Head of caudate nucleus (tissue), 42 donors: ENCODE measurements at regions not wholly inside any gene's neighbourhood (a gene's known extent, or its start where the extent isn't known, plus 50 kb on each side); places are given as distances from the start of the nearest gene placed in this dataset.

Source experiments
- DNase-seq, 42 donors: peaks; one replicate each; pipeline versions ENCODE4 v3.0.0 to v3.0.0-alpha.2; 2020 to 2021; ENCODE audit warnings: mixed read lengths in 7 of 42
- intact Hi-C: fragments of 100-400 bp; cut with DNase I; formaldehyde crosslinking; loops from one replicate; pipeline ENCODE4 v1.15.0; 2022

DNA sequence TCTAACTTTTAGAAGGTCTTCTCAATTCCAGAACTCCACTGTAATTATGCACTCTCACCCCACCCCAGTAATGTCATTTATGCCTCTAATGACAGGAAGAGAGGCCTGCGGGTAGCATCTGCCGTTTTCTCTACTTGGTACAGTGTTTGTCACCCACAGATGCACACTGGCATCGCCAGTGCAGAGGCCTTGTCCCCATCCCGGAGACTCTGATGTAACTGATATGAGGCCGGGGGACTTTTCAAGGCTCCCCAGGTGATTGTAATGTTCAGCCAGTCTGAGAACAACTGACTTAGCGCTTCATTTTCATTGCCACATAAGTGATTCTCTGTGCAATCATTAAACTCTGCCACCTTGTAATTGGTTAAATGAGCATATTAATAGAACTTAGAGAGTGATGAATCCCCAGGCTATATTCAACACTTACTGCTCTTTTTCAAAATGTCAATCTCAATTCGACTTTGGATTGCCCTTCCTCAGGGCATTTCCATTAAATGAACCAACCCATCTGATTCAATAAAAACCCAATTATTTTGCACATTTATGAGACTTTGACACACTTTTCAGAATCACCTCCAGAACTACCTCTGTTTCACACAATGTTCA lies 113.2 kb downstream of the HERPUD2 start:
- intact Hi-C loops: no loop called here

DNA sequence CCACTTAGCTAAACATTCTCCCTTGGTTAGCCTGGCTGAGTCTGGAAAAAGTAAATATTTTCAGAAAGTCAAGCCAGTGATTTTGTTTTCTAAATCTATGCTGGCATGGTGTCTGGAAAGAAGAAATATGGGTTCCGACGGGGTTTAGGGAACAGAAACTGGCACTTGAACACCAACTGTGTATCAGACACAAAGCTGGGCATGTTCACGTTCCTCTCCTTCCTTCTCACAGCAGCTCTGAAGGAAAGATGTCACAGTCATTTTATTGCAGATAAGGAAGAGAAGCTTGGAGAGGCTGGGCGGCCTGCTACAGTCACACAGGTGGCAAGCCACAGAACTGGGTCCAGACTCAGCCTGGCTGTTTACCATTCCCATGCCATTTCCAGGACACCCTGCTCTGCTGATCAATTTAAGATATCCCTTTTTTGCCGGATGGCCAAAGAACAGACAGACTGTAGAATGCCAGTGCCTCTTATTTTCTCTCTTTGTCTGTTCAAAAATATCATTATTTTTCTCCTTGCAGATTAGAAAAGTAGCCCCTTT lies 118.8 kb downstream of the HERPUD2 start:
- DNase-seq: peak in 11 of 42 donors; percentile 4 to 46 (median 17)
- intact Hi-C loops: no loop called here

More for the DNA sequence above, 113.2 kb downstream of the HERPUD2 start:
- DNase-seq: no peak

DNA sequence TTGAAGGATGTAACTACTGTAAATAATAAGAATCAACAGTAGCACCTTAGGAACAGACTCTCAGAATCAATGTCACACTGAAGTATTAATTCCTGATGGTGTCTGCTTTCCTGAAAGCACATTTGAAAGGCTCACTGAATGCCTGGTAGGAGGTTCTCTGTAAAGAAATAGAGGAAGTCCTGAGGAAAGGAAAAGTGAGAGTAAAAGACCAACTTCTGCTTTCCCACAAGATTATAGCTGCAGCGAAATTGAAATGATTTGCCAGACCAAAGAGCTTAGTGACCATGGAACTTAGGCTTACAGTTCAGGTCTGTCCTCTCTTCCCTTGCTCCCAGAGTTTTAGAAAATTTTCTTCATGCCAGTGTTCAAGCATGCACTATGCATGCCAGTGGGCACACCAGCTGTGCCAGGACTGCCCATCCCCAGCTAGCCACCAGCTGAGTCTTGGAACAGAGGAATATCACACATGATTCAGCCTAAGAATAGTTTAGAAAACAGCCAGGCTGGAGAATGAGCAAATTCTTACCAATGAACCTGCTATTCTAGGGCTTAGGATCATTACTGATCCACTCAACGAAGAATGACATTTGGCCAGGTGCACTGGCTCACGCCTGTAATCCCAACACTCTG lies 123.2 kb downstream of the HERPUD2 start:
- DNase-seq: no peak
- intact Hi-C loops: no loop called here

DNA sequence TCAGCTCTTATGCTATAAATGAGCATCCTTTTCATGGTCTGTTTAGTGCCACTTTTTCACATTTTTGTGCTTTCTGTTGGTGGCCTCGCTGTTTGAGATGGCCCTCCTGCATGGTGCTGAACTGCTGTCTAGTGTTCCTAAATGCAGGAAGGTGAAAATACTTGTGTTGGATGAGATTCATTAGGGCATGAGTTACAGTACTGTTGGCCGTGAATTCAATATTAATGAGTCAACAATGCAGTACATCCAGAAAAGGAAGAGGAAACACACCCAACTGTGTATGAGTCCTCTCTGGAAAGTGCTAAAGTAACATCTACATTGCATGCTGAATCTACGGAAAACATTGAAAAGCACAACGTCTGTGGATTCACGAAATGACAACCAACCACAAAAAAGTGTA lies 124.0 kb downstream of the HERPUD2 start:
- intact Hi-C loops: no loop called here
- no peak for DNase-seq

DNA sequence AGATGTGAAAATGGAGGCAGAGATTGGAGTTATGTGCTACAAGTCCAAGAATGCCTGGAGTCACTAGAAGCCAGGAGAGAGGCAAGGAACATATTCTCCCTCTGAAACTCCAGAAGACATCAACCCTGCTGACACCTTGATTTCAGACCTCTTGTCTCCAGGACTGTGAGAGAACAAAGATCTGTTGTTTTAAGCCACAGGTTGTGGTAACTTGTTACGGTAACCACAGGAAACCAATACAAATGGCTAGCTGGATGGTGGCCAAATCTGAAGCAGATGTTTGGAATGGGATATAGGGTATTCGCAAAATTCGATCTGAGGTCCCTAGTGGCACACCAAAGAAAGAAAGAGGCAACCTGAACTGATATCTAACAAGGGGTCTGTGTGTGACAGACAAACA lies 129.0 kb downstream of the HERPUD2 start:
- intact Hi-C loops: no loop called here

DNA sequence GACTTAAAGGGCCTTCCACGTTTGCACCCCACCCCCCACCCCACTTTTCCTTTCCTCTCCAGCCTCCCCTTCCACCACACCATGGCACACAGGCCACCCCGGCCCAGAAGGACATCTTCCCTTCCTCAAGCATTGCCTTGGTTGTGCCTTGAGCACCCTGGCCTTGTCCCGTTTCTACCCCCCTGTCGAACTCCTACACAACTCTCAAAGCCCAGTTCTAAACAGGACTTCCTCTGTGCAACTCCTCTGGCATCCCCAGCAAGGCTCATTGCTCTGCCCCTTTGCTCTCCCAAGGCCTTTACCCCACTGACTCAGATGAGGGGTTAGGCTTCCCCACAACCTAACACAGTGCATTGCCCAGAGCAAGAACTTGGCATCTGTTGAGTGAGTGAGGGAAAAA lies 136.1 kb downstream of the HERPUD2 start:
- intact Hi-C loops: no loop called here
- DNase-seq: no peak

More for the DNA sequence above, 129.0 kb downstream of the HERPUD2 start:
- no peak for DNase-seq

DNA sequence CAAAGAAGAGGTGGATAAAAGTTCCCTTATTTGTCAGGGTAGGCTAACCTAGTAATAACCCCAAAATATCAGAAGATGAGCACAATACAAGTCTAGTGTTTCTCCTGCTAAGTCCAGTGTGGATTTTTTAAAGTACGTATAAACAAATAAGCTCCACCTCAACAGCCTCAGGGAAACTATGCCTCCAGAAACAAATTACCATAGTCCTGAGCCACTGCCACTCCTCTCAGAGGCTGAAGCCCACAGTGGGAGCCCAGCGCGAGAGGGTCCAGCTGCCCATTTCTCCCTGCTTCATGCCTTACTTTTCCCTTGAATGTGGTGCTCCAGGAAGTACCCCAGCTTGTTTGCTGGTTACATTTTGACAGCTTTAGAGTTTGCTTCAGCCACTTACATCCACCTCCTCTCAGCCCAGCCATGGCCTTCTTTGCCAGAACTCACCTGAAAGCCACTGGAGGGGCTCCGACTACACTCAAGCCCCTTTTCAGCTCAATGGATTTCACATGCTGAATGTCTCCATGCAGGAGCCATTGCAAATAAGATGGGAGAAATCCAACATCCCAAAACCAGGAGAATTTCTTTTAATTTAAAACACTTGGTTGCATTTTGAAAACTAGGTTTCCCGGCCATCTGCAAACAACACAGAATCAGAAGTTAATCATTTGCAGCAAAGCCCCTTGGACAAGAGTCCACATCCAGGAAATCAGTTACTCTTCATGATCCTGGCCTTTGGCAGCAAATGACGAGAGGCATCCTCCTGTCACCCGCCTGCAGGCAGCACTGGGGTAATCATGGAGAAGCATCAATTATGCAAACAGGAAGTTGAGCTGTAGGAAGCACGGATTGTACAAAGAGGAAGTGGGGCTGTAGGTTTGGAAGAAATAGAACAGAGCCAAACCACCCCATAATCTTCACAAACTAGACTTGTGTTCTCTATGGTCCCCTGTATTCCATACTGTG lies 138.1 kb downstream of the HERPUD2 start:
- DNase-seq: no peak
- intact Hi-C loops: no loop called here

DNA sequence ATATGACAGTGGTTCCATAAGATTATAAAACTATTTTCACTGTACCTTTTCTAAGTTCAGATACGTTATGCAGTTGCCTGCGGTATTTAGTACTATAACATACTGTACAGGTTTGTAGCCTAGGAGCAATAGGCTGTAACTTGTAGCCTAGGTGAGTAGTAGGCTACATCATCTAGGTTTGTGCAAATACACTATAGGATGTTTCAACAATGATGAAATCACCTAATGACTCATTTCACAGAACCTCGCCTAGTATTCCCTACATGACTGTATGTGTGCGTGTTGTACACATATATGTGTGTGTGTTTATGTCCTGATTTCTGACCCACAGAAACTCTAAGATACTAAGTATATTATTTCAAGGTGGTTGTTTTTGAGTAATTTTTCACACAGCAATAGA lies 139.0 kb downstream of the HERPUD2 start:
- no peak for DNase-seq
- intact Hi-C loops: no loop called here

DNA sequence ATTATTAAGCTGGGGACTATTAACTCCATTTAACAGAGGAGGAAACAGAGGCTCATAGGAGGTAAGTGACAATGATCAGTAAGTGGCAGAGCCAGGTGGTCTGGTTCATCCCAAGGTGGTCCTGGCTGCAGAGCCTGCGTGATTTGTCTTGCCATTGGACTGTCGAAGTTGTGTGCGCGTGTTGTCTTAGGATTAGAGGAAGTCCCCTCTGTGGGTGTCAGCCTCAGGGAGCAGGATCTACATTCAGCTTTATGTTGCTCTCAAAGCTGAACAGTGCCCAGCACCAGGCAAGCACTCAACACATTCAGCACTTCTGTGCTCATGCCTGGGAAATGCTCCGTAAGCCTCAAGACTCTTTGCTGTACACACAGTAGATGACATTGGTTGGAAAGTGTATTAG lies 139.5 kb downstream of the HERPUD2 start:
- DNase-seq: no peak
- intact Hi-C loops: no loop called here

DNA sequence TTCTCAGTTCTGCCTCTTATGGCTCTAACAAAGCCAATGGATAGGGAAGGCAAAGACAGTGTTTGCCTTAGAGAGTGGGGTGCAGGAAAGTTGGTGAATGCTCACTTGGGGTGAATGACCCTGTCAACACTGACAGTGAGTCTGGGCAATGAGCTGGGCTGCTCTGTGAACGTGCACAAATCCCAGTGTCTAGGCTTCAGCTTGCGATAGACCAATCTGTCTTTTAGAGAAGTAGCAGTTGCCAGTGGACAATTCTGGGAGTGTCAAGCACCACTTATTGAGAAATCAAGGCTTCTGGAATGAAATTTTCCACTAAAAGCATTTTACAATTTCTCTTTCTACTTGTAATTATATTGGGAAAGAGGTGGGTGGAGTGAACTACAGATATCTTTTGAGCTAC lies 141.4 kb downstream of the HERPUD2 start:
- no peak for DNase-seq
- intact Hi-C loops: no loop called here

DNA sequence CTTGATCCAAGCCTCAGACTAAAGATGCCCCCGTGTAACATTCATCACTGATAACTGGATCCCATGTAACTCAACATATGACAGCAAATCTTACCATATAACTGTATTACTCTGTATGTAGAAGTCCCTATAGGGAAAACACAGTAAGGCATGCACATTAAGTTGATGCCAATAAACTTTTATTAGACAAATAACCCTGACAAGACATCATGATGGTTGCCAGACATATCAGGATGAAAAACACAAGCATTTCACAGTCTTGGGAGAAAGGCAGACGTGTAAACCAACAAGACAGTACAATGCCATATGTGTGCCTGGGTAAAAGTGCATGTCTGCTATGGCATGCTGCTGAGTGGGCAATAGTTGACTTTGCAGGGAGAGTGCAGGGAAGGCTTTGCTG lies 142.2 kb downstream of the HERPUD2 start:
- intact Hi-C loops: no loop called here

DNA sequence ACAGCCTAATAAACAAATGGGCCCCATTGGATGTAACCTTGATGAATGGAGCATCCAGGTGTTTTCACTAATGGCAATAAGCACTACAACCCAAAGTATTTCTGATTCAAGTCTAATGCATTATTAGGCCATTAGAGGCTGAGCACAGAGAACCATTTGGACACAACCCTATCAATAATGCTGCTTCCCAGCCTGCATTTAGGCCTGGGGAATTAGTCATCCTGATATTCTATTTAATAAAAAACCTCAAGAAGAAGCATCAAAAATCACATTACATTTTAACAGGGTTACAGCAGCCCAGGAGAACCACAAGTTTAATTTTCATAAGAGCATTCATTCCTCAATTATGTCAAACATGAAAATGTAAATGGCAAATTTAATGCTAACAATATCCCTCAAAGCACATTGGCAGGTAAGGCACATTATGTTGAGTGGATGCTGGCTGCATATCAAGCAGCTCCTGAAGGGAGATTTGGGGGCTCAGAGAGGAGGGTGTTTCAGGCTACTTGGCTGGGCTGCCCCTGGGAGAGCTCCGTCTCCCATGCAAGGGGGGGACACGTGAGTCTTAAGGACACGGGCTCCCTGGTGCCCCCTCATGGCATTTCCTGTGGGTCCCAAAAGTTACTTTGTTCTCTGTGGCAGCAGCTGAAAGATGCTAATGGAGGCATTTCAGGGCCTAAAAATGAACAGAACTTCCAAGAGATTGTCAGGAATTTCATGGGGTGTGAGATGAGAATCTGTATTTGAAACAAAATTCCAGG lies 143.4 kb downstream of the HERPUD2 start:
- intact Hi-C loops: no loop called here
- peak in 1 of 42 donors; percentile 32 for DNase-seq

More for the DNA sequence above, 142.2 kb downstream of the HERPUD2 start:
- DNase-seq: no peak

DNA sequence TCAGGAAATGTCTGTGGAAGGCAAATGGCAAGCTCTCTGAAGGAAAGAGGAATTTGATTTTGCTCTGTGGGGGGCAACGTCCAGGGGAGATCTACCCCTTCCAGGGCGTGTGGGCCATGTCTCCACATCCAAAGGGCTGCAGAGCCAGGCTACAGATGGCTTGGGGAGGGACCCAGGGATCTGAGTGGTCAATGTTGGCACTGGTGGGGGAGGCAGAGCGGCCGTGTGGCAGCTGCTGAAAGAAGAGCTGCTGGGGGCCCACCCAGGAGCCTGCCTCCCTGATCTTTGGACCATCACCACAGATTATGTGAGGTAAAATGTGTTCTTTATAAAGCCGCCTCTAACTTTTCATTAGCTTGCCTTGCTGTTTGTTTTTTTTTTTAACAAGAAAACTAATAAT lies 144.1 kb downstream of the HERPUD2 start:
- peak in 1 of 42 donors; percentile 4 for DNase-seq
- intact Hi-C loops: no loop called here

DNA sequence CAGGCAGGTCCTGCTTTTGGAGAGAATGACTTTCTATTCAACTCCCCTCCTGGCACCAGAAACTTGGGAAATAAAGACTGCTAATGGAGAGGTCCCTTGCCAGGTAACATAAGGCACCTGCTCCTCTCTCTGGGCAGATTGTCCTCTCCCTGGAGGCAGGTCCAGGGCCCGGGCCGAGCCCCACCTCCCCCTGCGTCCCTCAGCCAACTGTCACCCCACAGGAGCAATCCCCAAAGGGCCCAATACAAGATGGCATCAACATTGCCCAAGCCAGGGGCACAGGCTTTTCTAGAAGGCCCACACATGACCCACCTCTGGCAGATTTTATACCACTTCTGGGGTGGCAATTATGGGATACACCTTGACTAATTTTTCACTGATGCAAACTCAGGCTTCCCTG lies 145.2 kb downstream of the HERPUD2 start:
- no peak for DNase-seq
- intact Hi-C loops: no loop called here

DNA sequence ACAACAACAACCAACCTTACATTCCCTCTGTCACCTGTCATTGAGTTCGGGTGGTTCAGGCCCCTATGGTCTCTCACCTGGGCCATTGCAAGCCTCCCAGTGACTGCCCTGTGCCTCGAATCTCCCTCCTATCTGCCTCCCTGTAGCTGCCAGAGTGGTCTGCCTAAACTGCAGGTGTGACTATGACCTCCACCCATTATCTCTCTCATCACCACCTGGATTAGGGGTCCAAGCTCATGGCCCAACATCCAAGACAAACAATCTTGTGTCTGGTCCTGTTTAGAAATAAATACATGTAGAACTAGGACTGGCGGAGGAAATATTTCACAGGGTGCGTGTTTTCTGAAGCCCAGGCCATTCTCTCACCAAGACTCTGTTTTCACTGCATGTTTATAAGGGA lies 146.6 kb downstream of the HERPUD2 start:
- no peak for DNase-seq
- intact Hi-C loops: no loop called here

DNA sequence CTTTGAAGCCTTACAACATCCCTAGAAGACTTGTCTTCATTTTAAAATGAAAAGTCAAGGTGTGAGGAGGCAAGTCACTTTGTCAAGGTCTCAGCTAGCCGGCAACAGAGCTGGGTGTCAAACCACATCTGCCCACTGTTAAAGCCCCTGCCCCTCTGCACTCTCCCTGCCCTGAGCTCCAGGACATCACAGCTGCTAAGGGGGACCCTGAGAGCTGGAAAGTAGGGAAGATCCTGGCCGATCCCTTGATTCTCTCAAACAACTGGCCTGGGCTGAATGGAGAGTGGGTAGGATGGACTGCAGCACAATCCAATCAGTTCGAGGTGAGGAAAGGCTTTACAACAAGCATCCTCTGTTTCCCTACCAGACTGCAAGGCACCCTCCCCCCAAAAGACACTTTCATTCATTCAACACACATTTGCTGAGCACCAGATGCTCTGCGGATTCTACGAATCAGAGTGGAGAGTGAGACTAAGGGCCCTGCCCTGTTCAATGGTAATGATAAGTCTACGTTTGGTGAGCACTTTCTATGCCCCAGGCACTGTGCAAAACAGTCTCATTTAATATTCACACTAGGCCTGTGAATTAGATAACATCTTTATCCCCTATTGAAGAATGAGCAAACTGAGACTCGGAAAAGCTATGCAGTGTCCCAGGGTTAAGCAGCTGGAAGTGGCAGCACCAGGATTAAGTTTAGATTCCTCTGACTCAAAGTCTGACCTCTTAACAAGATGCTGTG lies 148.1 kb downstream of the HERPUD2 start:
- no peak for DNase-seq
- intact Hi-C loops: no loop called here

DNA sequence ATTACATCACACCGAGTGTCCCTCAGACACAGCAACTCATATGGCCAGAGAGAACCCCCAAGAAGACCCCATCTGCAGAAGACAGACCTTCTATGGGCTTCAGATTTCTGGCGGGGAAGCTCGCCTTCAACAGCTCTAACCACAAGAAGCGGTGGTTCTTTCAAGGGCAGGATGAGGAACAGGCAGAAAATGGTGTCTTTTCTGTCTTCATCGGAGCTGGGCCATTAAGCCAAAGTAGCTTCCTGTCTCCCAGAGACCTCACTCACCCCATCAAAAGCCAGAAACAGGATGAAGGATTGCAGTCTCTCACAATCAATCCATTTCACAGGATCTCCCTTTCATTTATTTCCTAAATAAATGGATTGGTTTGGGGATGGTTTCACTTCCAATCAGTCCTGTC lies 149.1 kb downstream of the HERPUD2 start:
- intact Hi-C loops: no loop called here
- no peak for DNase-seq

DNA sequence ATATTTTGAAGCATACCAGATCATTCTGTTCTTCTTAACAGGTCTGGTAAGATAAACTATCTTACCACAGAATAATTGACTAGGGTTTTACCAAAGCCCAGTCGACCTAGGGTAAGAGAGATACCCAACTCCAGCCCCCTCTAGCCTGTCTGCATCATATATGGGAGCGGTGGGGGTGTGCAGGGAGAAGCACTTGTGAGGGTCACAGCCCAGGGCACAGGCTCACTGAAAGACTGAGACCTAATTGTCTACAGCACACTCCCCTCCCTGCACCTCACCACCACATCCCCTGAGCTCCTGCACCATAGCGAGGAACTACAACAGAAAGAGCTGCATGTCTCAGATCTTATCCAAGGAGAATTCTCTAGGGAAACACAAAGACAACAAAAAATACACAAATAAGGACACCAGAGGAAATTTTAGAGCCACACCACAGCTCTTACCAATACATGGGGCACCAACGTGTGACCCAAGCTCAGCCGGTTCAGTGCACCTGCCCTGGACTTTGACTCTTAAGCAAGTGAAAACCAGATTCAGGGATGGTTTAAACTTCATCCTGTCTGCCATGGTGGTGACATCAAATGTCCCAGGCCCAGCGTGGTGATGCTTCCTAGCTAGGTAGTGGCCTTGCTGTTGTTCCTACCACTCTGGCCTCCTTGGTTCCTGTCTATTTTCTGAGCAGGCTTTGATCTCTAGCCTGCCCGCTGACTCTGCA lies 150.8 kb downstream of the HERPUD2 start:
- DNase-seq: no peak
- intact Hi-C loops: no loop called here
